Tibial nerve (tissue), 4 donors: ENCODE measurements at regions not wholly inside any gene's neighbourhood (a gene's known extent, or its start where the extent isn't known, plus 50 kb on each side); places are given as distances from the start of the nearest gene placed in this dataset.
A peak's percentile ranks its signal among the peaks of the same experiment; 100 is the strongest.

Experiments used
- DNase-seq, 2 donors: peaks; one replicate each; pipeline ENCODE4 v3.0.0-alpha.2; 2019; ENCODE audit warnings: low spot score in 2 of 2
- H3K27ac ChIP-seq, 4 donors: fragments of 200-600 bp; sonication (generic) in 3 of 4; one replicate each; pipeline ENCODE4 v1.5.1; 2017 to 2019; ENCODE audit warnings: mild to moderate bottlenecking in 1 of 4
- H3K27me3 ChIP-seq, 2 donors: fragments of 200-600 bp; sonication (generic) in 1 of 2; one replicate each; pipeline versions ENCODE4 v1.5.1 to v1.6.0; 2017 to 2019
- H3K36me3 ChIP-seq, 3 donors: fragments of 200-600 bp; sonication (generic); one replicate each; pipeline ENCODE4 v1.5.1; 2018 to 2019
- H3K4me1 ChIP-seq, 4 donors: fragments of 200-600 bp; sonication (generic) in 3 of 4; one replicate each; pipeline ENCODE4 v1.5.1; 2017 to 2019
- H3K4me3 ChIP-seq, 4 donors: fragments of 200-600 bp; sonication (generic) in 3 of 4; one replicate each; pipeline ENCODE4 v1.5.1; 2017 to 2019; ENCODE audit warnings: mild to moderate bottlenecking in 1 of 4, moderate library complexity in 1 of 4
- H3K9me3 ChIP-seq, 4 donors: fragments of 200-600 bp; sonication (generic) in 3 of 4; one replicate each; pipeline ENCODE4 v1.5.1; 2017 to 2019
- EP300 ChIP-seq, 2 donors: sonication (generic); formaldehyde crosslinking; IDR thresholded peaks; one replicate each; pipeline ENCODE4 v1.6.1; 2017; ENCODE audit warnings: antibody characterized with exemption in 2 of 2, mild to moderate bottlenecking in 1 of 2
- POLR2A ChIP-seq, 2 donors: fragments of 450-650 bp; IDR thresholded peaks; one replicate each; pipeline ENCODE4 v1.6.1; 2017; ENCODE audit warnings: antibody characterized with exemption in 2 of 2, mild to moderate bottlenecking in 2 of 2, moderate library complexity in 2 of 2
- WGBS, 2 donors: methylation state at CpG; one replicate each; pipeline ENCODE4 v1.1.5; 2018; 5-methylcytosine and 5-hydroxymethylcytosine counted together
- TF ChIP-seq, protein P1 (sequence below), 5 experiments: fragments of 200-600 bp in 3 of 5; fragments of 450-650 bp in 2 of 5; sonication (generic) in 3 of 5; IDR thresholded peaks; one replicate each; pipeline ENCODE4 v1.5.1; 2016 to 2019; ENCODE audit warnings: antibody characterized with exemption in 5 of 5, mild to moderate bottlenecking in 3 of 5, moderate library complexity in 2 of 5

DNA sequence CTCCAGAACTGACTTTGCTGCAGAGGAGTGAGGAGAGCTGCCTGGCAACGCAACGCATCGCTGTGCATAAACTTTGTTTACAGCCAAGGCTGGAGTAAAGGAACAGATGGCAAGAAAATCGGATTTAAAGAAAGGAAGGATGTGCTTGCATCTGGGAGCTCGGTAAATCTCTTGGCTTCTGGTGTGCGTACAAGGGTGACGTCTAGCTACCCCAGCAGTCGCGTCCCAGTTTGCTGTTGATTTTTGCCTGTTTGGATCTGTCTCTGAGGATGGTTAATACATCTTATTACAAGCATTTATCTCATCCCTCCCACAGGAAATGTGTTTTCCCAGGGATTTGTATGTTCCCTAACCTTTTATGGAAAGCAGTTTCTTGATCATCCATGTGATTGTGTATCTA, 73.3 kb upstream of the RALGPS2 start:
- WGBS, 2 donors: 20 to 22% methylated on average over 9 of the region's 9 CpGs
- Histone ChIP-seq H3K4me3 (no peak overlapping the region), H3K27me3 (no peaks in the 10 kb centered on the region), H3K27ac (no peak overlapping the region), H3K4me1 (peaks cover 0 to 16% (median 0%) of the 10 kb centered on the region in 4 donors), H3K36me3 (no peaks in the 10 kb centered on the region), H3K9me3 (no peaks in the 10 kb centered on the region)
- TF ChIP-seq POLR2A (IDR thresholded peaks at IDR 0.05) (no peak), EP300 (IDR thresholded peaks at IDR 0.05) (no peak)
- TF ChIP-seq, protein P1, sequence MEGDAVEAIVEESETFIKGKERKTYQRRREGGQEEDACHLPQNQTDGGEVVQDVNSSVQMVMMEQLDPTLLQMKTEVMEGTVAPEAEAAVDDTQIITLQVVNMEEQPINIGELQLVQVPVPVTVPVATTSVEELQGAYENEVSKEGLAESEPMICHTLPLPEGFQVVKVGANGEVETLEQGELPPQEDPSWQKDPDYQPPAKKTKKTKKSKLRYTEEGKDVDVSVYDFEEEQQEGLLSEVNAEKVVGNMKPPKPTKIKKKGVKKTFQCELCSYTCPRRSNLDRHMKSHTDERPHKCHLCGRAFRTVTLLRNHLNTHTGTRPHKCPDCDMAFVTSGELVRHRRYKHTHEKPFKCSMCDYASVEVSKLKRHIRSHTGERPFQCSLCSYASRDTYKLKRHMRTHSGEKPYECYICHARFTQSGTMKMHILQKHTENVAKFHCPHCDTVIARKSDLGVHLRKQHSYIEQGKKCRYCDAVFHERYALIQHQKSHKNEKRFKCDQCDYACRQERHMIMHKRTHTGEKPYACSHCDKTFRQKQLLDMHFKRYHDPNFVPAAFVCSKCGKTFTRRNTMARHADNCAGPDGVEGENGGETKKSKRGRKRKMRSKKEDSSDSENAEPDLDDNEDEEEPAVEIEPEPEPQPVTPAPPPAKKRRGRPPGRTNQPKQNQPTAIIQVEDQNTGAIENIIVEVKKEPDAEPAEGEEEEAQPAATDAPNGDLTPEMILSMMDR (IDR thresholded peaks at IDR 0.05): no peak
- no peak for DNase-seq

DNA sequence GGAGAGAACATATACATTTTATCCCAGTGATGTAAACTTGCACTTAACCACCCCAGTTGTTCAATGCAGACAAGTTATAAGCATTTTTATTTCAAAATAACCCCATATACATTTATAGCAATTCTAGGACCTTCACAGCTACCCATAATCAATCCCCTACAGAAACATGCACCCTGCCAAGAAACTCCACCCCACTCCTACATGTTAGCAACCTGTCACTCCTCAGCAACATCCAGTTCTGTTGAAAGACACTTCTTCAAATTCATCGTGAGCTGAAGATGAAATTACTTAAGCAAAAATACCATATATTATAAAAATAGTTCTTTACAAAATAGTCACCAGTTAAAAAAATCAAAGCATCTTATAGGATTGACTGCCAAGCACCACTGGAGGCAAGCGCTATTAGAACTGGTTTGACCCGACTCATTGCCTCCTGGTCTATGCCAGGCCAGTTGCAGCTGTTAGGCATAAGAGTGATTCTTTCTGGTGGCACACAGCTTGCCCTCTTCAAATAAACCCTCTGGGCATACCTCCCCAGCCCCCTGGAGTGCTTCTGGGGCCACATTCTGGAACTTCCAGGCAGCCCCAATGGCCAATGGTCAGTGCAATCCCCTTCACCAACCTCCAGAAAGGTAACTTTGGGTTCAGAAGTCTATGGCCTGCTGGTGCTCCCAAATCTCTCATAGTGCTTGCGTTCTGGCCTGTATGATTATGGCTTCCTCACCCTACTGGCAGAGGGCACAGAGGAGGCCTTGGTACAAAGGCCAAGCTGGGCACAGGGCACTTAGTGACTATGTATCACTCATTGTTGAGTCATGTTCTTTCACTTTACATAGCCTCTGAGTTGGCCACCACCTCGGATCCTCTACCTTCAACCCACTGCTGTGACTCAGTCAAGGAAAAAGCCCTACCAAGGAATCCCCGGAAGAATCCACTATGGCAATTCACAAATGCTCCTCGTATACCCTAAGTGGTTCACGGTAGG, 72.2 kb upstream of the RALGPS2 start:
- Histone ChIP-seq H3K9me3 (no peaks in the 10 kb centered on the region), H3K4me1 (peaks cover 0 to 16% (median 0%) of the 10 kb centered on the region in 4 donors), H3K27ac (peak overlapping the region in 1 of 4 donors; percentile 26), H3K36me3 (no peaks in the 10 kb centered on the region), H3K27me3 (no peaks in the 10 kb centered on the region), H3K4me3 (no peak overlapping the region)
- no peak for DNase-seq
- 87 to 92% methylated on average over 8 of the region's 8 CpGs for WGBS, 2 donors
- TF ChIP-seq, protein P1 (IDR thresholded peaks at IDR 0.05): no peak
- no peak for TF ChIP-seq POLR2A (IDR thresholded peaks at IDR 0.05)
- TF ChIP-seq EP300 (IDR thresholded peaks at IDR 0.05): no peak

DNA sequence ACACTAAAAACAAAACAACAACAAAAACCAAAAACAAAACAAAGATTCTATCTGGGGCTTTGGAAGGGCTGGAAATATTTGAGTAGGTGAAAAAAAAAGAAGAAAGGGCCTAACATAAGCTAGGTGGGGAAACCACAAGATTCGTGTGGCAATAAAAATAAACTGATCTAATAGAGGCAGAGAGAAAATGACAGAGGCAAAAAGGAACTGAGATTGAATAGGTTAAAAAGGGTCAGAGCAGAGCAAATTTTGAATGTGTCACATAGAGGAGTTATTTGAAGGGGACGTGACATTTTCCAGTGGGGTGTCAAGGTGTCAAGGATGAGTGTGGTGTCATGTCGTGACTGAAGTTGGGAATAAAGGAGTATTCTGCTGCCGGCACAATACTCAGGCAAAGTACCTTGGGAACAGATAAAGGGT, 65.2 kb upstream of the RALGPS2 start:
- TF ChIP-seq EP300 (IDR thresholded peaks at IDR 0.05) (no peak), POLR2A (IDR thresholded peaks at IDR 0.05) (no peak)
- Histone ChIP-seq H3K9me3 (no peaks in the 10 kb centered on the region), H3K36me3 (no peaks in the 10 kb centered on the region), H3K4me1 (no peaks in the 10 kb centered on the region), H3K27me3 (no peaks in the 10 kb centered on the region), H3K27ac (no peak overlapping the region), H3K4me3 (no peak overlapping the region)
- WGBS, 2 donors: 59 to 62% methylated on average over 4 of the region's 4 CpGs
- no peak for DNase-seq

DNA sequence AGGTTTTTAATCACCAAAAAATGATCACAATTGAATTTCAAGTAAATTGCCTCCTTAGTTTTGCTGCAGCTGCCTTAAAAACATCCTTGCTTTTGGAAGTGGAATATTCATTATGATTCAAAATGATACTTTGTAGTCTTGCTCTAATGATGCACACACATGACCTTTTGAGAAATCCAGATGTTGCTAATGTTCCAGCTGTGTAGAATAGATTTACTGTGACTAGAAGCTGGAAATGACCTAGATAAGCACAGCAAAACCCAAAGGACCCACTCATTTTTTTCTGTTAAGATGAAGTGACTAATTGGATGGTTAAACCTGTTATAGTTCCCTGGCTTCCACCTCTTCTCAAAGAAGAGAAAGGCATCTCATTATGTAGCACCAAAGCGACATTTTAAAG, 64.6 kb upstream of the RALGPS2 start:
- TF ChIP-seq, protein P1 (IDR thresholded peaks at IDR 0.05): no peak
- TF ChIP-seq POLR2A (IDR thresholded peaks at IDR 0.05) (no peak), EP300 (IDR thresholded peaks at IDR 0.05) (no peak)
- Histone ChIP-seq H3K9me3 (no peaks in the 10 kb centered on the region), H3K36me3 (no peaks in the 10 kb centered on the region), H3K27ac (no peak overlapping the region), H3K4me1 (no peaks in the 10 kb centered on the region), H3K27me3 (no peaks in the 10 kb centered on the region), H3K4me3 (no peak overlapping the region)
- WGBS, 2 donors: 77% methylated on average over 1 of the region's 1 CpG
- DNase-seq: no peak

DNA sequence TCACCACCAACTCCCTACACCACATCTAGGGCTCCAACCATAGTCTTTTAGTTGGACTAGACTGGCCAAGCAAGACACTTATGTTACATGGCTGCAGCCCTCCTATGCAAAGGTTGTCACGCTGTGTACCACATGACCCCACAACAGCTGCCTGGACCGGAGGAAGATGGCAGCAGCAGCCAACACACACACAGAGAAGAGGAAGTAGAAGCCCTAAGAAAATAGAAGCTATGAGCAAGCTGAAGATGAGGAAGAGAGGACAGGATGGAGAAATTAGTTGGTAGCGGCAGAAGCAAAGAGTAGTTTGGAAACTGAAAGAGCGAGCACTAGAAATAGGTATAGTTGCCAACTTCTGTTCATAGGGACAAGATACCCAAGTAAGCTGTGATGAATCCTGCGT, 60.8 kb upstream of the RALGPS2 start:
- Histone ChIP-seq H3K27me3 (no peaks in the 10 kb centered on the region), H3K4me3 (no peak overlapping the region), H3K27ac (no peak overlapping the region), H3K36me3 (no peaks in the 10 kb centered on the region), H3K9me3 (no peaks in the 10 kb centered on the region), H3K4me1 (no peaks in the 10 kb centered on the region)
- no peak for DNase-seq
- WGBS, 2 donors: 81 to 88% methylated on average over 5 of the region's 5 CpGs
- TF ChIP-seq, protein P1 (IDR thresholded peaks at IDR 0.05): no peak
- TF ChIP-seq EP300 (IDR thresholded peaks at IDR 0.05) (no peak), POLR2A (IDR thresholded peaks at IDR 0.05) (no peak)
